ENCODE measurements at regions not wholly inside any gene's neighbourhood (a gene's known extent, or its start where the extent isn't known, plus 50 kb on each side); places are given as distances from the start of the nearest gene placed in this dataset.

DNA sequence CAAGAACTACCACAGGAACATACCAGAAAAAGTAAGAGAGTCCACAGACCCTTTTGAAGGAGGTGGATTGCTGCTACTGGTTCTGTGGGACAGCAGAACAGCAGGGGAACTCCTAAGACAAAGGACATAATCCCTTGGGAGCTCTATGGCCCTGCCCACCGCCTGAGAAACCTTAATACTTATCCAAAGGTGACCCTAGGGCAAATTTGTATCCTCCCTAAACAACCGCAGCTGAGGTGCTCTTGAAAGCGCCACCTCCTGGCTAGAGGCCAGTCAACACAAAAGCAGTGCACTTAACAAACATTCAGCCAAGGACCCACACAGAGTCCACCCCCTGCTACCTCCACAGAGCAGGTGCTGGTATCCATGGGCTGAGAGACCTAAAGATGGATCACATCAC is 136.8 kb downstream of the ADAM29 start (continued):
- no peak for TF ChIP-seq ZBTB7A (tag by site-specific recombination; IDR thresholded peaks at IDR 0.05; ENCODE audit: low read depth)
- TF ChIP-seq, protein P1, sequence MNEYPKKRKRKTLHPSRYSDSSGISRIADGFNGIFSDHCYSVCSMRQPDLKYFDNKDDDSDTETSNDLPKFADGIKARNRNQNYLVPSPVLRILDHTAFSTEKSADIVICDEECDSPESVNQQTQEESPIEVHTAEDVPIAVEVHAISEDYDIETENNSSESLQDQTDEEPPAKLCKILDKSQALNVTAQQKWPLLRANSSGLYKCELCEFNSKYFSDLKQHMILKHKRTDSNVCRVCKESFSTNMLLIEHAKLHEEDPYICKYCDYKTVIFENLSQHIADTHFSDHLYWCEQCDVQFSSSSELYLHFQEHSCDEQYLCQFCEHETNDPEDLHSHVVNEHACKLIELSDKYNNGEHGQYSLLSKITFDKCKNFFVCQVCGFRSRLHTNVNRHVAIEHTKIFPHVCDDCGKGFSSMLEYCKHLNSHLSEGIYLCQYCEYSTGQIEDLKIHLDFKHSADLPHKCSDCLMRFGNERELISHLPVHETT (tag by site-specific recombination; IDR thresholded peaks at IDR 0.05), result no peak
- TF ChIP-seq ZNF521 (tag by site-specific recombination; IDR thresholded peaks at IDR 0.05), result no peak
- no peak for TF ChIP-seq ZNF629 (tag by site-specific recombination; IDR thresholded peaks at IDR 0.05)
- no peak for TF ChIP-seq ZNF184 (tag by site-specific recombination; IDR thresholded peaks at IDR 0.05)
- TF ChIP-seq HOXA7 (CRISPR knock-in tag; IDR thresholded peaks at IDR 0.05; ENCODE audit: borderline replicate concordance), result no peak
- no peak for TF ChIP-seq ZEB2 (tag by site-specific recombination; IDR thresholded peaks at IDR 0.05)
- TF ChIP-seq ZNF830 (tag by site-specific recombination; IDR thresholded peaks at IDR 0.05; ENCODE audit: low read depth), result no peak
- TF ChIP-seq, protein P2, sequence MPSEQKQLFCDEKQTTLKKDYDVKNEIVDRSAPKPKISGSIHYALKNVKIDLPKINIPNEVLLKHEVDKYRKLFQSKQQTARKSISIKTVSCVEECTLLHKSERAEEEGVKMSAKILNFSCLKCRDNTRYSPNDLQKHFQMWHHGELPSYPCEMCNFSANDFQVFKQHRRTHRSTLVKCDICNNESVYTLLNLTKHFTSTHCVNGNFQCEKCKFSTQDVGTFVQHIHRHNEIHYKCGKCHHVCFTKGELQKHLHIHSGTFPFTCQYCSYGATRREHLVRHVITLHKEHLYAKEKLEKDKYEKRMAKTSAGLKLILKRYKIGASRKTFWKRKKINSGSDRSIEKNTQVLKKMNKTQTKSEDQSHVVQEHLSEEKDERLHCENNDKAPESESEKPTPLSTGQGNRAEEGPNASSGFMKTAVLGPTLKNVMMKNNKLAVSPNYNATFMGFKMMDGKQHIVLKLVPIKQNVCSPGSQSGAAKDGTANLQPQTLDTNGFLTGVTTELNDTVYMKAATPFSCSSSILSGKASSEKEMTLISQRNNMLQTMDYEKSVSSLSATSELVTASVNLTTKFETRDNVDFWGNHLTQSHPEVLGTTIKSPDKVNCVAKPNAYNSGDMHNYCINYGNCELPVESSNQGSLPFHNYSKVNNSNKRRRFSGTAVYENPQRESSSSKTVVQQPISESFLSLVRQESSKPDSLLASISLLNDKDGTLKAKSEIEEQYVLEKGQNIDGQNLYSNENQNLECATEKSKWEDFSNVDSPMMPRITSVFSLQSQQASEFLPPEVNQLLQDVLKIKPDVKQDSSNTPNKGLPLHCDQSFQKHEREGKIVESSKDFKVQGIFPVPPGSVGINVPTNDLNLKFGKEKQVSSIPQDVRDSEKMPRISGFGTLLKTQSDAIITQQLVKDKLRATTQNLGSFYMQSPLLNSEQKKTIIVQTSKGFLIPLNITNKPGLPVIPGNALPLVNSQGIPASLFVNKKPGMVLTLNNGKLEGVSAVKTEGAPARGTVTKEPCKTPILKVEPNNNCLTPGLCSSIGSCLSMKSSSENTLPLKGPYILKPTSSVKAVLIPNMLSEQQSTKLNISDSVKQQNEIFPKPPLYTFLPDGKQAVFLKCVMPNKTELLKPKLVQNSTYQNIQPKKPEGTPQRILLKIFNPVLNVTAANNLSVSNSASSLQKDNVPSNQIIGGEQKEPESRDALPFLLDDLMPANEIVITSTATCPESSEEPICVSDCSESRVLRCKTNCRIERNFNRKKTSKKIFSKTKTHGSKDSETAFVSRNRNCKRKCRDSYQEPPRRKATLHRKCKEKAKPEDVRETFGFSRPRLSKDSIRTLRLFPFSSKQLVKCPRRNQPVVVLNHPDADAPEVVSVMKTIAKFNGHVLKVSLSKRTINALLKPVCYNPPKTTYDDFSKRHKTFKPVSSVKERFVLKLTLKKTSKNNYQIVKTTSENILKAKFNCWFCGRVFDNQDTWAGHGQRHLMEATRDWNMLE (tag by site-specific recombination; conservative IDR thresholded peaks at IDR 0.05; ENCODE audit: low read depth), result no peak

DNA sequence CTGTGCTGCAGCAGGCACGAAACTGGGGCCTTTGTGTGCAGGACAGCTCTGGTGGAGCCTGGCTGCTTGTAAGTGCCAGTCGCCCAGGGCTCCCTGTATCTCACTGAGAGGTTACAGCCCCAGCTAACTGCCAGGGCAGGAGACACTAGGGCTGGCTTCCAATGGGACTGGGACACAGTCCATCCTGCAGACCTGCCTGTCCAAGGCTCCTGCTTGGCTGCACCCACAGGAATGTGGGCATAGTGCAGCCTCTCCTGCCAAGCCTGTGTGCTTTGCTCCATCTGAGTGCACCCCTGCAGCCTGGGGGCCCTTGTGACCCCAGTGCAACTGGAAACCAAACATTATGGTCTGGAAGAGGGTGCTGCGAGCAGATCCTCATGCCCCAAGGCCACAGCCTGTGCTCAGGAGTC is 144.0 kb downstream of the ADAM29 start:
- no peaks in the 10 kb centered on the region for H3K9me3 ChIP-seq (ENCODE audit: control insufficient read depth, insufficient read depth, low read depth, low read length)
- H3K36me3 ChIP-seq (ENCODE audit: control insufficient read depth in 2 of 2, insufficient read depth in 1 of 2, low read length in 2 of 2), result no peaks in the 10 kb centered on the region
- TF ChIP-seq ZFP69B (tag by site-specific recombination; IDR thresholded peaks at IDR 0.05), result no peak
- ChIA-PET CTCF (no interaction called here), POLR2A (no interaction called here)
- no peak overlapping the region for H3K4me3 ChIP-seq (ENCODE audit: low read depth, low read length)
- H3K4me1 ChIP-seq (ENCODE audit: control insufficient read depth, insufficient read depth, low read length), result no peaks in the 10 kb centered on the region
- no peak overlapping the region for H3K27ac ChIP-seq (ENCODE audit: extremely low read depth, low read depth, low read length)

DNA sequence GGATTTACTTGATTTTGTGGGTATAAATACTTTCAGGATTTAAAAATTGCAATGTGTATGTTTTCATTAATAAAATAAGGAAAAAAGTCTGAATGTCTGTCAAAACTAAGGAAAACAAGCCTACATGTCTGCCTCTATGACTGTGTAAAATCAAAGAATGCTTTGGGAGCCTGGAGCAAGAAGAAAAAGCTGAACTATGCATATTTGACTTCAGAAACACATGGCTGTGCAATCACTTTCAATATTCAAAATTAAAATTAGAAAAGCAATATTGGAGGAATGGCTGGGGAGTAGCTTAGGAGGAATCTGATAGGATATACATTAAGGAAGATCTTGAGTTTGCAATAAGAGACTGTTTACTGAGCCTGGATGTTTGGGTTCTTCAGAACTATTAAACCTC is 147.1 kb downstream of the ADAM29 start:
- Histone ChIP-seq H3K27ac (ENCODE audit: extremely low read depth, low read depth, low read length) (no peak overlapping the region), H3K4me3 (ENCODE audit: low read depth, low read length) (no peak overlapping the region), H3K36me3 (ENCODE audit: control insufficient read depth in 2 of 2, insufficient read depth in 1 of 2, low read length in 2 of 2) (no peaks in the 10 kb centered on the region), H3K9me3 (ENCODE audit: control insufficient read depth, insufficient read depth, low read depth, low read length) (no peaks in the 10 kb centered on the region), H3K4me1 (ENCODE audit: control insufficient read depth, insufficient read depth, low read length) (no peaks in the 10 kb centered on the region)
- ChIA-PET CTCF (no interaction called here), POLR2A (no interaction called here)
- no peak for TF ChIP-seq ZNF292 (tag by site-specific recombination; IDR thresholded peaks at IDR 0.05; ENCODE audit: borderline replicate concordance, low read depth)
- no peak for TF ChIP-seq ZNF791 (tag by site-specific recombination; IDR thresholded peaks at IDR 0.05)

DNA sequence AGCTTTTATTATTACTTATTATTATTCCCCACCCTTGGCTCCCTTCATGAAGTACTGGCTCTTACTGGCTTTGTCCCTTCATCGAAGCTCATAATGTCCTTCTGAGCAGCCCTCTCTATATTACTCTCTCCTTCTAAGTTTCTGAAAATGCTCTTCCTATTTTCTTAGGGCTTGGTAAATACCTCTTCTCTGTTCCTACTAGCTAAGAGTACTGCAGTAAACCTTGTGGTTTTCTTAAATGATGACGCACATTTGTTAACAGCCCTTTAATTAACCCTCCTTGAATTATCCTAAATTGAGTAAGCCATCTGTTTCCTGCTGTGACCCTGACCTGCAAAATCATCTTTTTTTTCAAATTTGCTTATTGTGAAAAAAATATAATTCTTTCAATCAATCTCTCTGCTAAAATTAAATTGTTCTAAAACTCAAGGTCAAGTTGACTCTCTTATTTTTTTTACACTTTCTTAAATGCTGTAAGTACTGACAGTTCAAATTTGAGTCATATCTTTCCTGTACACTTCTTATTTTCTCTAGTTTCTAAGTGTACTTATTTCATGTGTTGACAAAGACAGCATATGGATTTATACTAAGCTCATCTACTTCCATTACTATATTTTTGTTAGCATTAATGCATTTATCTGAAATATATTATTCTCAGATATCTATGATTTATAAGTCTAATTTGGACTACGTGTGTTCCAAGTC is 148.9 kb downstream of the ADAM29 start:
- Histone ChIP-seq H3K4me1 (ENCODE audit: control insufficient read depth, insufficient read depth, low read length) (no peaks in the 10 kb centered on the region), H3K4me3 (ENCODE audit: low read depth, low read length) (no peak overlapping the region), H3K9me3 (ENCODE audit: control insufficient read depth, insufficient read depth, low read depth, low read length) (no peaks in the 10 kb centered on the region), H3K36me3 (ENCODE audit: control insufficient read depth in 2 of 2, insufficient read depth in 1 of 2, low read length in 2 of 2) (no peaks in the 10 kb centered on the region), H3K27ac (ENCODE audit: extremely low read depth, low read depth, low read length) (no peak overlapping the region)
- ChIA-PET CTCF (no interaction called here), POLR2A (interaction anchor here (0.6 kb wide), 1 partner anchor 13 kb away, joined by 3 read pairs; no protein-coding TSS in a partner anchor)
- TF ChIP-seq, protein P3, sequence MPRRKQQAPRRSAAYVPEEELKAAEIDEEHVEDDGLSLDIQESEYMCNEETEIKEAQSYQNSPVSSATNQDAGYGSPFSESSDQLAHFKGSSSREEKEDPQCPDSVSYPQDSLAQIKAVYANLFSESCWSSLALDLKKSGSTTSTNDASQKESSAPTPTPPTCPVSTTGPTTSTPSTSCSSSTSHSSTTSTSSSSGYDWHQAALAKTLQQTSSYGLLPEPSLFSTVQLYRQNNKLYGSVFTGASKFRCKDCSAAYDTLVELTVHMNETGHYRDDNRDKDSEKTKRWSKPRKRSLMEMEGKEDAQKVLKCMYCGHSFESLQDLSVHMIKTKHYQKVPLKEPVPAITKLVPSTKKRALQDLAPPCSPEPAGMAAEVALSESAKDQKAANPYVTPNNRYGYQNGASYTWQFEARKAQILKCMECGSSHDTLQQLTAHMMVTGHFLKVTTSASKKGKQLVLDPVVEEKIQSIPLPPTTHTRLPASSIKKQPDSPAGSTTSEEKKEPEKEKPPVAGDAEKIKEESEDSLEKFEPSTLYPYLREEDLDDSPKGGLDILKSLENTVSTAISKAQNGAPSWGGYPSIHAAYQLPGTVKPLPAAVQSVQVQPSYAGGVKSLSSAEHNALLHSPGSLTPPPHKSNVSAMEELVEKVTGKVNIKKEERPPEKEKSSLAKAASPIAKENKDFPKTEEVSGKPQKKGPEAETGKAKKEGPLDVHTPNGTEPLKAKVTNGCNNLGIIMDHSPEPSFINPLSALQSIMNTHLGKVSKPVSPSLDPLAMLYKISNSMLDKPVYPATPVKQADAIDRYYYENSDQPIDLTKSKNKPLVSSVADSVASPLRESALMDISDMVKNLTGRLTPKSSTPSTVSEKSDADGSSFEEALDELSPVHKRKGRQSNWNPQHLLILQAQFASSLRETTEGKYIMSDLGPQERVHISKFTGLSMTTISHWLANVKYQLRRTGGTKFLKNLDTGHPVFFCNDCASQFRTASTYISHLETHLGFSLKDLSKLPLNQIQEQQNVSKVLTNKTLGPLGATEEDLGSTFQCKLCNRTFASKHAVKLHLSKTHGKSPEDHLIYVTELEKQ (tag by site-specific recombination; IDR thresholded peaks at IDR 0.05; ENCODE audit: borderline replicate concordance), result no peak
- TF ChIP-seq, protein P4, sequence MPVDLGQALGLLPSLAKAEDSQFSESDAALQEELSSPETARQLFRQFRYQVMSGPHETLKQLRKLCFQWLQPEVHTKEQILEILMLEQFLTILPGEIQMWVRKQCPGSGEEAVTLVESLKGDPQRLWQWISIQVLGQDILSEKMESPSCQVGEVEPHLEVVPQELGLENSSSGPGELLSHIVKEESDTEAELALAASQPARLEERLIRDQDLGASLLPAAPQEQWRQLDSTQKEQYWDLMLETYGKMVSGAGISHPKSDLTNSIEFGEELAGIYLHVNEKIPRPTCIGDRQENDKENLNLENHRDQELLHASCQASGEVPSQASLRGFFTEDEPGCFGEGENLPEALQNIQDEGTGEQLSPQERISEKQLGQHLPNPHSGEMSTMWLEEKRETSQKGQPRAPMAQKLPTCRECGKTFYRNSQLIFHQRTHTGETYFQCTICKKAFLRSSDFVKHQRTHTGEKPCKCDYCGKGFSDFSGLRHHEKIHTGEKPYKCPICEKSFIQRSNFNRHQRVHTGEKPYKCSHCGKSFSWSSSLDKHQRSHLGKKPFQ (tag by site-specific recombination; IDR thresholded peaks at IDR 0.05), result no peak
- TF ChIP-seq ZNF354C (tag by site-specific recombination; IDR thresholded peaks at IDR 0.05; ENCODE audit: borderline replicate concordance, low read depth), result no peak
- TF ChIP-seq, protein P5, sequence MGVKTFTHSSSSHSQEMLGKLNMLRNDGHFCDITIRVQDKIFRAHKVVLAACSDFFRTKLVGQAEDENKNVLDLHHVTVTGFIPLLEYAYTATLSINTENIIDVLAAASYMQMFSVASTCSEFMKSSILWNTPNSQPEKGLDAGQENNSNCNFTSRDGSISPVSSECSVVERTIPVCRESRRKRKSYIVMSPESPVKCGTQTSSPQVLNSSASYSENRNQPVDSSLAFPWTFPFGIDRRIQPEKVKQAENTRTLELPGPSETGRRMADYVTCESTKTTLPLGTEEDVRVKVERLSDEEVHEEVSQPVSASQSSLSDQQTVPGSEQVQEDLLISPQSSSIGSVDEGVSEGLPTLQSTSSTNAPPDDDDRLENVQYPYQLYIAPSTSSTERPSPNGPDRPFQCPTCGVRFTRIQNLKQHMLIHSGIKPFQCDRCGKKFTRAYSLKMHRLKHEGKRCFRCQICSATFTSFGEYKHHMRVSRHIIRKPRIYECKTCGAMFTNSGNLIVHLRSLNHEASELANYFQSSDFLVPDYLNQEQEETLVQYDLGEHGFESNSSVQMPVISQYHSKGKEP (tag by site-specific recombination; IDR thresholded peaks at IDR 0.05), result no peak

Data from HEK293 (cell line).